IMR-90 (cell line): ENCODE measurements at regions not wholly inside any gene's neighbourhood (a gene's known extent, or its start where the extent isn't known, plus 50 kb on each side); places are given as distances from the start of the nearest gene placed in this dataset.

Experiments used
- ATAC-seq: fragments of 200-7000 bp; cut with Tn5 transposase; 2 replicates; pipeline ENCODE4 v1.9.1; 2020; ENCODE audit warnings: low read depth, mild to moderate bottlenecking, moderate library complexity
- BruUV-seq: library from RNA; stranded (reverse); fragments of 400-500 nt; replicated peaks from 2 replicates; lab custom pipeline; 2021; lab: Mats Ljungman, UMichigan
- CTCF ChIA-PET: fragments of 300-600 bp; formaldehyde crosslinking; extraction: SDS; loops from one replicate; lab custom pipeline; 2021; ENCODE audit warnings: antibody characterized with exemption; lab: Yijun Ruan, JAX
- POLR2A ChIA-PET: fragments of 300-600 bp; sonication (Branson Sonifier 250); formaldehyde crosslinking; loops from one replicate; lab custom pipeline; 2022; ENCODE audit warnings: antibody characterized with exemption; ENCODE audit not compliant: unreplicated experiment; lab: Charles Lee
- DNase-seq: peaks from one replicate; pipeline ENCODE4 v3.0.0; 2013
- H2AFZ ChIP-seq: replicated peaks from 2 replicates; pipeline ENCODE3; 2013; ENCODE audit warnings: low read length, mild to moderate bottlenecking; ENCODE audit not compliant: poor library complexity
- H2AK5ac ChIP-seq: 2 replicates; pipeline ENCODE4 v1.6.1; 2013; ENCODE audit warnings: low read depth, low read length, inconsistent platforms
- H2AK9ac ChIP-seq: replicated peaks from 2 replicates; pipeline ENCODE3; 2013; ENCODE audit warnings: mild to moderate bottlenecking, low read depth, low read length, moderate library complexity; ENCODE audit not compliant: poor library complexity
- H2BK120ac ChIP-seq: 2 replicates; pipeline ENCODE4 v1.6.1; 2013; ENCODE audit warnings: low read depth, low read length, inconsistent platforms
- H2BK15ac ChIP-seq: 3 replicates; pipeline ENCODE4 v1.6.1; 2013; ENCODE audit warnings: low read depth, low read length, inconsistent platforms
- H2BK20ac ChIP-seq: 2 replicates; pipeline ENCODE4 v1.6.1; 2013; ENCODE audit warnings: low read depth, mild to moderate bottlenecking, inconsistent platforms, low read length, moderate library complexity
- H2BK5ac ChIP-seq: 2 replicates; pipeline ENCODE4 v1.6.1; 2013; ENCODE audit warnings: mild to moderate bottlenecking, low read depth, low read length, inconsistent platforms; ENCODE audit not compliant: poor library complexity, severe bottlenecking
- H3K14ac ChIP-seq: replicated peaks from 2 replicates; pipeline ENCODE4 v1.6.1; 2013; ENCODE audit warnings: low read depth, low read length, inconsistent platforms
- H3K18ac ChIP-seq: 2 replicates; pipeline ENCODE4 v1.6.1; 2013; ENCODE audit warnings: low read depth, low read length, control low read depth
- H3K23ac ChIP-seq: 2 replicates; pipeline ENCODE4 v1.6.1; 2013; ENCODE audit warnings: low read depth, low read length, inconsistent platforms
- H3K27ac ChIP-seq: 2 replicates; pipeline ENCODE4 v1.5.1; 2013; ENCODE audit warnings: mild to moderate bottlenecking, control low read depth, low read length; ENCODE audit not compliant: insufficient read depth
- H3K27me3 ChIP-seq: 2 replicates; pipeline ENCODE4 v1.6.1; 2013; ENCODE audit warnings: low read length; ENCODE audit not compliant: control insufficient read depth, insufficient read depth
- H3K36me3 ChIP-seq: 2 replicates; pipeline ENCODE4 v1.6.1; 2013; ENCODE audit warnings: low read length, mixed read lengths; ENCODE audit not compliant: control insufficient read depth, insufficient read depth
- H3K4ac ChIP-seq: 2 replicates; pipeline ENCODE4 v1.6.1; 2013; ENCODE audit warnings: low read depth, low read length, inconsistent platforms
- H3K4me1 ChIP-seq: 2 replicates; pipeline ENCODE4 v1.6.1; 2013; ENCODE audit warnings: low read length, mixed read lengths; ENCODE audit not compliant: control insufficient read depth, insufficient read depth
- H3K4me2 ChIP-seq: 2 replicates; pipeline ENCODE4 v1.6.1; 2013; ENCODE audit warnings: low read depth, mild to moderate bottlenecking, control low read depth, low read length, moderate library complexity
- H3K4me3 ChIP-seq: 2 replicates; pipeline ENCODE4 v1.5.1; 2013; ENCODE audit warnings: low read depth, mild to moderate bottlenecking, control low read depth, low read length, moderate library complexity; ENCODE audit not compliant: insufficient read depth
- H3K56ac ChIP-seq: 2 replicates; pipeline ENCODE4 v1.6.1; 2013; ENCODE audit warnings: low read length, inconsistent platforms; ENCODE audit not compliant: insufficient read depth; ENCODE audit errors: extremely low read depth
- H3K79me1 ChIP-seq, 2 experiments: 2 replicates each; pipeline ENCODE4 v1.6.1; 2013; ENCODE audit warnings: low read length in 2 of 2, inconsistent platforms in 1 of 2, low read depth in 1 of 2
- H3K9ac ChIP-seq: 2 replicates; pipeline ENCODE4 v1.6.1; 2013; ENCODE audit warnings: low read depth, low read length, control low read depth
- H3K9me1 ChIP-seq: 2 replicates; pipeline ENCODE4 v1.6.1; 2013; ENCODE audit warnings: low read length, inconsistent platforms; ENCODE audit not compliant: insufficient read depth
- H3K9me3 ChIP-seq: 2 replicates; pipeline ENCODE4 v1.6.1; 2013; ENCODE audit warnings: low read length; ENCODE audit not compliant: control insufficient read depth, insufficient read depth
- H4K20me1 ChIP-seq: 2 replicates; pipeline ENCODE4 v1.6.1; 2013; ENCODE audit warnings: low read length, inconsistent platforms; ENCODE audit not compliant: insufficient read depth
- H4K5ac ChIP-seq: 2 replicates; pipeline ENCODE4 v1.6.1; 2013; ENCODE audit warnings: mild to moderate bottlenecking, low read depth, low read length, control low read depth
- H4K8ac ChIP-seq, 2 experiments: 2 replicates each; pipeline ENCODE4 v1.6.1; 2013; ENCODE audit warnings: low read depth in 2 of 2, low read length in 2 of 2, control low read depth in 1 of 2, inconsistent platforms in 1 of 2
- H4K91ac ChIP-seq: 2 replicates; pipeline ENCODE4 v1.6.1; 2013; ENCODE audit warnings: low read depth, low read length, inconsistent platforms; ENCODE audit not compliant: insufficient read depth
- BHLHE40 ChIP-seq: fragments of 150-350 bp; IDR thresholded peaks from 2 replicates; pipeline ENCODE4 v1.6.1; 2016; ENCODE audit warnings: mild to moderate bottlenecking, low read depth, low read length
- CEBPB ChIP-seq: IDR thresholded peaks from 2 replicates; pipeline ENCODE4 v1.6.1; 2012; ENCODE audit warnings: low read depth, low read length, improper control_type of control experiment
- CHD1 ChIP-seq: IDR thresholded peaks from 2 replicates; pipeline ENCODE4 v1.6.1; 2012; ENCODE audit warnings: low read depth, low read length, improper control_type of control experiment
- CTCF ChIP-seq: conservative IDR thresholded peaks from 2 replicates; pipeline ENCODE4 v1.5.1; 2012; ENCODE audit warnings: mild to moderate bottlenecking, low read depth, low read length, improper control_type of control experiment
- ELK1 ChIP-seq: fragments of 150-350 bp; IDR thresholded peaks from 2 replicates; pipeline ENCODE4 v1.6.1; 2016; ENCODE audit warnings: low read depth, mild to moderate bottlenecking, low read length, moderate library complexity, borderline replicate concordance
- FOS ChIP-seq: fragments of 150-350 bp; IDR thresholded peaks from 2 replicates; pipeline ENCODE4 v1.6.1; 2016; ENCODE audit warnings: low read depth, low read length
- MAFK ChIP-seq: IDR thresholded peaks from 2 replicates; pipeline ENCODE4 v1.6.1; 2012; ENCODE audit warnings: low read depth, low read length, improper control_type of control experiment
- MAZ ChIP-seq: IDR thresholded peaks from 2 replicates; pipeline ENCODE4 v1.6.1; 2012; ENCODE audit warnings: low read depth, mild to moderate bottlenecking, low read length, improper control_type of control experiment, moderate library complexity, borderline replicate concordance
- MXI1 ChIP-seq: IDR thresholded peaks from 2 replicates; pipeline ENCODE4 v1.6.1; 2012; ENCODE audit warnings: low read depth, mild to moderate bottlenecking, low read length, moderate library complexity, borderline replicate concordance
- NFE2L2 ChIP-seq: fragments of 150-350 bp; IDR thresholded peaks from 2 replicates; pipeline ENCODE4 v1.6.1; 2016; ENCODE audit warnings: low read depth, mild to moderate bottlenecking, low read length
- POLR2A ChIP-seq: IDR thresholded peaks from 2 replicates; pipeline ENCODE4 v1.6.1; 2012; ENCODE audit warnings: mild to moderate bottlenecking, low read depth, low read length
- RAD21 ChIP-seq: IDR thresholded peaks from 2 replicates; pipeline ENCODE4 v1.6.1; 2012; ENCODE audit warnings: low read length, improper control_type of control experiment
- RFX5 ChIP-seq: IDR thresholded peaks from 2 replicates; pipeline ENCODE4 v1.8.0; 2012; ENCODE audit warnings: low read depth, mild to moderate bottlenecking, low read length, moderate library complexity
- SMC3 ChIP-seq: fragments of 150-350 bp; IDR thresholded peaks from 2 replicates; pipeline ENCODE4 v1.6.1; 2016; ENCODE audit warnings: low read depth, mild to moderate bottlenecking, antibody characterized with exemption, low read length, moderate library complexity
- USF2 ChIP-seq: fragments of 150-350 bp; IDR thresholded peaks from 2 replicates; pipeline ENCODE4 v1.6.1; 2017; ENCODE audit warnings: mild to moderate bottlenecking, antibody characterized with exemption, low read length, low read depth
- WGBS, 2 experiments: methylation state at CpG; one replicate each; pipeline versions ENCODE4 v1.1.5 to v1.1.7; 2013; ENCODE audit warnings: missing lambda C conversion rate in 2 of 2; ENCODE audit not compliant: insufficient read length in 1 of 2; ENCODE audit errors: extremely low coverage in 2 of 2; 5-methylcytosine and 5-hydroxymethylcytosine counted together
- dilution Hi-C: fragments of 300-500 bp; cut with HindIII; formaldehyde crosslinking; loops from one replicate; pipeline ENCODE4 v1.14.3; 2018; ENCODE audit warnings: low sequenced_read_pairs; ENCODE audit not compliant: unreplicated experiment
- in situ Hi-C: fragments of 300-500 bp; cut with MboI; formaldehyde crosslinking; loops from 3 replicates; pipeline ENCODE4 v1.14.3; 2019; ENCODE audit warnings: low sequenced_read_pairs, inconsistent platforms, mixed read lengths
- intact Hi-C: fragments of 100-400 bp; cut with micrococcal nuclease; formaldehyde crosslinking; loops from 2 replicates; pipeline ENCODE4 v1.10.0; 2022

GRCh38 chr7:98784216-98784785 lies 85.5 kb downstream of the TMEM130 start:
- Histone ChIP-seq H3K23ac (no peak overlapping the region), H2AK9ac (no peak overlapping the region), H3K36me3 (no peaks in the 10 kb centered on the region), H3K18ac (no peak overlapping the region), H3K4me1 (no peaks in the 10 kb centered on the region), H3K27me3 (peaks cover 3% of the 10 kb centered on the region; the same call in 1 of the 2 replicates), H3K9ac (no peak overlapping the region), H4K20me1 (no peaks in the 10 kb centered on the region), H2BK20ac (no peak overlapping the region), H4K8ac (no peak overlapping the region), H4K5ac (no peak overlapping the region), H3K56ac (no peak overlapping the region), H2BK120ac (no peak overlapping the region), H2AFZ (no peak overlapping the region), H3K79me1 (no peaks in the 10 kb centered on the region), H4K91ac (no peak overlapping the region), H2AK5ac (no peak overlapping the region), H3K4me2 (no peak overlapping the region), H3K4me3 (no peak overlapping the region), H2BK15ac (no peak overlapping the region), H3K14ac (no peak overlapping the region), H3K9me1 (no peaks in the 10 kb centered on the region), H3K27ac (no peak overlapping the region), H2BK5ac (no peak overlapping the region), H3K4ac (no peak overlapping the region), H3K9me3 (no peaks in the 10 kb centered on the region)
- DNase-seq (no peak), ATAC-seq (no peak)
- intact Hi-C loops (no loop called here), in situ Hi-C loops (no loop called here), dilution Hi-C loops (no loop called here)
- TF ChIP-seq BHLHE40 = no peak
- no peak for TF ChIP-seq SMC3
- TF ChIP-seq RAD21 = no peak
- TF ChIP-seq MAZ = no peak
- TF ChIP-seq MAFK = no peak
- TF ChIP-seq CEBPB = no peak
- no peak for TF ChIP-seq NFE2L2
- TF ChIP-seq RFX5 = no peak
- TF ChIP-seq POLR2A = no peak
- TF ChIP-seq CTCF = no peak
- TF ChIP-seq USF2 = no peak
- no peak for TF ChIP-seq CHD1
- no peak for TF ChIP-seq FOS
- TF ChIP-seq ELK1 = no peak
- no peak for TF ChIP-seq MXI1
- ChIA-PET POLR2A (no interaction called here), CTCF (no interaction called here)
- no TSS peak for BruUV-seq
- 92% methylated on average over 5 of the region's 11 CpGs; no CpG with 5 or more reads in 1 of the 2 experiments for WGBS, 2 experiments
